ENCODE measurements at regions not wholly inside any gene's neighbourhood (a gene's known extent, or its start where the extent isn't known, plus 50 kb on each side); places are given as distances from the start of the nearest gene placed in this dataset.

- Histone ChIP-seq H3K27me3 (peaks cover 52% of the 10 kb centered on the region), H3K27ac (no peak overlapping the region), H3K9me3 (no peaks in the 10 kb centered on the region), H3K36me3 (no peaks in the 10 kb centered on the region), H3K4me1 (ENCODE audit: control insufficient read depth in 1 of 2, insufficient read depth in 1 of 2, low read depth in 1 of 2, low read length in 1 of 2) (peaks cover 10 to 11% of the 10 kb centered on the region in 2 experiments), H3K4me3 (ENCODE audit: low read depth in 1 of 2, low read length in 1 of 2) (no peak overlapping the region)
- no peak for TF ChIP-seq CTCF (IDR thresholded peaks at IDR 0.05)
Measured at GRCh38 chr13:23983671-23984070, 86.4 kb upstream of the C1QTNF9B start.

- Histone ChIP-seq H3K27ac (no peak overlapping the region), H3K4me1 (ENCODE audit: control insufficient read depth in 1 of 2, insufficient read depth in 1 of 2, low read depth in 1 of 2, low read length in 1 of 2) (peaks cover 8% of the 10 kb centered on the region in 2 experiments), H3K36me3 (no peaks in the 10 kb centered on the region), H3K9me3 (no peaks in the 10 kb centered on the region), H3K27me3 (peaks cover 43% of the 10 kb centered on the region), H3K4me3 (ENCODE audit: low read depth in 1 of 2, low read length in 1 of 2) (no peak overlapping the region)
- no peak for TF ChIP-seq CTCF (IDR thresholded peaks at IDR 0.05)
Measured at GRCh38 chr13:23984546-23984945, 87.2 kb upstream of the C1QTNF9B start.

- peaks cover 38% of the 10 kb centered on the region for H3K27me3 ChIP-seq
- no peak overlapping the region for H3K27ac ChIP-seq
- TF ChIP-seq CTCF (IDR thresholded peaks at IDR 0.05) = no peak
- H3K9me3 ChIP-seq = no peaks in the 10 kb centered on the region
- H3K36me3 ChIP-seq = no peaks in the 10 kb centered on the region
- no peak overlapping the region for H3K4me3 ChIP-seq (ENCODE audit: low read depth in 1 of 2, low read length in 1 of 2)
- H3K4me1 ChIP-seq (ENCODE audit: control insufficient read depth in 1 of 2, insufficient read depth in 1 of 2, low read depth in 1 of 2, low read length in 1 of 2) = peaks cover 2 to 3% of the 10 kb centered on the region in 2 experiments
Measured at GRCh38 chr13:23985060-23985459, 87.8 kb upstream of the C1QTNF9B start.

- Histone ChIP-seq H3K27ac (no peak overlapping the region), H3K27me3 (peaks cover 30% of the 10 kb centered on the region), H3K9me3 (no peaks in the 10 kb centered on the region), H3K4me1 (ENCODE audit: control insufficient read depth in 1 of 2, insufficient read depth in 1 of 2, low read depth in 1 of 2, low read length in 1 of 2) (no peaks in the 10 kb centered on the region), H3K36me3 (no peaks in the 10 kb centered on the region), H3K4me3 (ENCODE audit: low read depth in 1 of 2, low read length in 1 of 2) (no peak overlapping the region)
- TF ChIP-seq CTCF (IDR thresholded peaks at IDR 0.05) = no peak
Measured at GRCh38 chr13:23985839-23986238, 88.5 kb upstream of the C1QTNF9B start.

GRCh38 chr13:23986619-23987018 is 89.3 kb upstream of the C1QTNF9B start:
- no peaks in the 10 kb centered on the region for H3K4me1 ChIP-seq (ENCODE audit: control insufficient read depth in 1 of 2, insufficient read depth in 1 of 2, low read depth in 1 of 2, low read length in 1 of 2)
- TF ChIP-seq CTCF (IDR thresholded peaks at IDR 0.05) = no peak
- H3K9me3 ChIP-seq = no peaks in the 10 kb centered on the region
- H3K27me3 ChIP-seq = peaks cover 22% of the 10 kb centered on the region
- no peak overlapping the region for H3K27ac ChIP-seq
- no peaks in the 10 kb centered on the region for H3K36me3 ChIP-seq
- H3K4me3 ChIP-seq (ENCODE audit: low read depth in 1 of 2, low read length in 1 of 2) = no peak overlapping the region

GRCh38 chr13:23987331-23987894 is 90.1 kb upstream of the C1QTNF9B start:
- Histone ChIP-seq H3K27me3 (peaks cover 14% of the 10 kb centered on the region), H3K27ac (no peak overlapping the region), H3K4me1 (ENCODE audit: control insufficient read depth in 1 of 2, insufficient read depth in 1 of 2, low read depth in 1 of 2, low read length in 1 of 2) (no peaks in the 10 kb centered on the region), H3K4me3 (ENCODE audit: low read depth in 1 of 2, low read length in 1 of 2) (no peak overlapping the region), H3K36me3 (no peaks in the 10 kb centered on the region), H3K9me3 (no peaks in the 10 kb centered on the region)
- no peak for TF ChIP-seq CTCF (IDR thresholded peaks at IDR 0.05)

All from neutrophil (primary cell).